ENCODE measurements at regions not wholly inside any gene's neighbourhood (a gene's known extent, or its start where the extent isn't known, plus 50 kb on each side); places are given as distances from the start of the nearest gene placed in this dataset.

GRCh38 chr15:69807721-69808120, 290.0 kb downstream of the TLE3 start:
- no peak for TF ChIP-seq EZH2phosphoT487 (IDR thresholded peaks at IDR 0.05; ENCODE audit: borderline replicate concordance, low read length)
- TF ChIP-seq CTCF (IDR thresholded peaks at IDR 0.05; ENCODE audit: low read depth, low read length, poor library complexity, severe bottlenecking): no peak
- Histone ChIP-seq H3K27ac (ENCODE audit: low read depth, low read length) (no peak overlapping the region), H3K4me3 (ENCODE audit: low read length) (no peak overlapping the region), H3K9me2 (replicated peaks; ENCODE audit: control insufficient read depth, low read length) (no peaks in the 10 kb centered on the region), H3K79me2 (ENCODE audit: control insufficient read depth, low read length) (no peaks in the 10 kb centered on the region), H3K36me3 (ENCODE audit: control insufficient read depth, low read length) (no peaks in the 10 kb centered on the region), H3K4me2 (ENCODE audit: low read length) (no peak overlapping the region), H3K27me3 (ENCODE audit: control insufficient read depth, low read length) (no peaks in the 10 kb centered on the region), H3K4me1 (ENCODE audit: control insufficient read depth, low read length) (peaks cover 11% of the 10 kb centered on the region), H4K20me1 (ENCODE audit: control insufficient read depth, insufficient read depth, low read depth, low read length) (no peaks in the 10 kb centered on the region), H3K9me3 (ENCODE audit: control insufficient read depth, insufficient read depth, low read length) (no peaks in the 10 kb centered on the region), H3F3A (ENCODE audit: control insufficient read depth, insufficient read depth) (no peaks in the 10 kb centered on the region)

GRCh38 chr15:69808756-69809155, 289.0 kb downstream of the TLE3 start:
- H3K27me3 ChIP-seq (ENCODE audit: control insufficient read depth, low read length): no peaks in the 10 kb centered on the region
- H3K4me3 ChIP-seq (ENCODE audit: low read length): no peak overlapping the region
- no peaks in the 10 kb centered on the region for H3K36me3 ChIP-seq (ENCODE audit: control insufficient read depth, low read length)
- H3F3A ChIP-seq (ENCODE audit: control insufficient read depth, insufficient read depth): no peaks in the 10 kb centered on the region
- no peaks in the 10 kb centered on the region for H3K9me2 ChIP-seq (replicated peaks; ENCODE audit: control insufficient read depth, low read length)
- no peaks in the 10 kb centered on the region for H3K79me2 ChIP-seq (ENCODE audit: control insufficient read depth, low read length)
- H3K9me3 ChIP-seq (ENCODE audit: control insufficient read depth, insufficient read depth, low read length): no peaks in the 10 kb centered on the region
- TF ChIP-seq CTCF (IDR thresholded peaks at IDR 0.05; ENCODE audit: low read depth, low read length, poor library complexity, severe bottlenecking) (no peak), EZH2phosphoT487 (IDR thresholded peaks at IDR 0.05; ENCODE audit: borderline replicate concordance, low read length) (no peak)
- H3K27ac ChIP-seq (ENCODE audit: low read depth, low read length): no peak overlapping the region
- no peaks in the 10 kb centered on the region for H4K20me1 ChIP-seq (ENCODE audit: control insufficient read depth, insufficient read depth, low read depth, low read length)
- peaks cover 11% of the 10 kb centered on the region for H3K4me1 ChIP-seq (ENCODE audit: control insufficient read depth, low read length)
- H3K4me2 ChIP-seq (ENCODE audit: low read length): no peak overlapping the region

- no peaks in the 10 kb centered on the region for H3K36me3 ChIP-seq (ENCODE audit: control insufficient read depth, low read length)
- H3K4me2 ChIP-seq (ENCODE audit: low read length): no peak overlapping the region
- no peak overlapping the region for H3K27ac ChIP-seq (ENCODE audit: low read depth, low read length)
- no peaks in the 10 kb centered on the region for H3K27me3 ChIP-seq (ENCODE audit: control insufficient read depth, low read length)
- H3K4me1 ChIP-seq (ENCODE audit: control insufficient read depth, low read length): peaks cover 11% of the 10 kb centered on the region
- TF ChIP-seq EZH2phosphoT487 (IDR thresholded peaks at IDR 0.05; ENCODE audit: borderline replicate concordance, low read length): no peak
- no peak for TF ChIP-seq CTCF (IDR thresholded peaks at IDR 0.05; ENCODE audit: low read depth, low read length, poor library complexity, severe bottlenecking)
- no peak overlapping the region for H3K4me3 ChIP-seq (ENCODE audit: low read length)
- no peaks in the 10 kb centered on the region for H3K9me3 ChIP-seq (ENCODE audit: control insufficient read depth, insufficient read depth, low read length)
- H3K79me2 ChIP-seq (ENCODE audit: control insufficient read depth, low read length): no peaks in the 10 kb centered on the region
- no peaks in the 10 kb centered on the region for H3K9me2 ChIP-seq (replicated peaks; ENCODE audit: control insufficient read depth, low read length)
- no peaks in the 10 kb centered on the region for H3F3A ChIP-seq (ENCODE audit: control insufficient read depth, insufficient read depth)
- H4K20me1 ChIP-seq (ENCODE audit: control insufficient read depth, insufficient read depth, low read depth, low read length): no peaks in the 10 kb centered on the region
Measured at GRCh38 chr15:69809421-69809820, 288.3 kb downstream of the TLE3 start.

Data from DOHH2 (cell line).